GM21367 (cell line): ENCODE measurements at regions not wholly inside any gene's neighbourhood (a gene's known extent, or its start where the extent isn't known, plus 50 kb on each side); places are given as distances from the start of the nearest gene placed in this dataset.

ENCODE experiments used
- ATAC-seq: cut with Tn5 transposase; IDR thresholded peaks from one replicate; pipeline ENCODE4 v1.9.1; 2021; ENCODE audit not compliant: unreplicated experiment

- ATAC-seq, result no peak
Observed at GRCh38 chr5:89437450-89438435, 554.8 kb upstream of the MEF2C start.

GRCh38 chr5:89436464-89436863 is 553.5 kb upstream of the MEF2C start:
- ATAC-seq, result no peak

- ATAC-seq, result peak; percentile 74
Observed at GRCh38 chr5:89435347-89435746, 552.4 kb upstream of the MEF2C start.

- no peak for ATAC-seq
Observed at GRCh38 chr5:89428624-89429023, 545.6 kb upstream of the MEF2C start.

GRCh38 chr5:89425062-89425461 is 542.1 kb upstream of the MEF2C start:
- no peak for ATAC-seq

- ATAC-seq, result no peak
Observed at GRCh38 chr5:89421035-89421434, 538.1 kb upstream of the MEF2C start.

- no peak for ATAC-seq
Observed at GRCh38 chr5:89418407-89419085, 535.6 kb upstream of the MEF2C start.

- ATAC-seq, result no peak
Observed at GRCh38 chr5:89417990-89418389, 535.0 kb upstream of the MEF2C start.

GRCh38 chr5:89417515-89417914 is 534.5 kb upstream of the MEF2C start:
- no peak for ATAC-seq

- ATAC-seq, result no peak
Observed at GRCh38 chr5:89411891-89412290, 528.9 kb upstream of the MEF2C start.

- ATAC-seq, result no peak
Observed at GRCh38 chr5:89407054-89407453, 524.1 kb upstream of the MEF2C start.

GRCh38 chr5:89401659-89402058 is 518.7 kb upstream of the MEF2C start:
- no peak for ATAC-seq

GRCh38 chr5:89401012-89401411 is 518.0 kb upstream of the MEF2C start:
- ATAC-seq, result no peak

GRCh38 chr5:89399548-89399947 is 516.6 kb upstream of the MEF2C start:
- ATAC-seq, result no peak

- peak; percentile 72 for ATAC-seq
Observed at GRCh38 chr5:89397096-89397495, 514.1 kb upstream of the MEF2C start.

- peak; percentile 40 for ATAC-seq
Observed at GRCh38 chr5:89396278-89396954, 513.4 kb upstream of the MEF2C start.

GRCh38 chr5:89395111-89395510 is 512.1 kb upstream of the MEF2C start:
- no peak for ATAC-seq

GRCh38 chr5:89388872-89389271 is 505.9 kb upstream of the MEF2C start:
- no peak for ATAC-seq

GRCh38 chr5:89384391-89384790 is 501.4 kb upstream of the MEF2C start:
- no peak for ATAC-seq

GRCh38 chr5:89380635-89381034 is 497.7 kb upstream of the MEF2C start:
- no peak for ATAC-seq

GRCh38 chr5:89377767-89378455 is 494.9 kb upstream of the MEF2C start:
- no peak for ATAC-seq
